GM23338 (cell line): ENCODE measurements at regions not wholly inside any gene's neighbourhood (a gene's known extent, or its start where the extent isn't known, plus 50 kb on each side); places are given as distances from the start of the nearest gene placed in this dataset.

ENCODE experiments used
- ATAC-seq: fragments of 200-7000 bp; cut with Tn5 transposase; 3 replicates; pipeline ENCODE4 v1.9.1; 2020
- DNase-seq: peaks from one replicate; pipeline ENCODE4 v3.0.0-alpha.2; 2015; ENCODE audit warnings: low spot score
- H2AFZ ChIP-seq: fragments of 200-600 bp; sonication (generic); 2 replicates; pipeline ENCODE4 v1.8.0; 2016; ENCODE audit warnings: antibody characterized with exemption, mild to moderate bottlenecking, moderate library complexity
- H3F3A ChIP-seq: fragments of 200-600 bp; sonication (generic); replicated peaks from 2 replicates; pipeline ENCODE4 v1.8.0; 2017; ENCODE audit warnings: antibody characterized with exemption, mixed run types, low read depth
- H3K27ac ChIP-seq: fragments of 200-600 bp; sonication (generic); 2 replicates; pipeline ENCODE4 v1.6.1; 2016; ENCODE audit warnings: low read depth
- H3K27me3 ChIP-seq: fragments of 200-600 bp; sonication (generic); 2 replicates; pipeline ENCODE4 v1.8.0; 2016; ENCODE audit warnings: mild to moderate bottlenecking, mixed run types, moderate library complexity; ENCODE audit not compliant: insufficient read depth
- H3K36me3 ChIP-seq: fragments of 200-600 bp; sonication (generic); 2 replicates; pipeline ENCODE4 v1.8.0; 2016; ENCODE audit warnings: mild to moderate bottlenecking; ENCODE audit not compliant: insufficient read depth
- H3K4me1 ChIP-seq: fragments of 200-600 bp; sonication (generic); 2 replicates; pipeline ENCODE4 v1.8.0; 2016; ENCODE audit warnings: mild to moderate bottlenecking, moderate library complexity; ENCODE audit not compliant: insufficient read depth
- H3K4me2 ChIP-seq: fragments of 200-600 bp; sonication (generic); 2 replicates; pipeline ENCODE4 v1.7.1; 2017; ENCODE audit warnings: mixed run types
- H3K4me3 ChIP-seq: fragments of 200-600 bp; sonication (generic); 2 replicates; pipeline ENCODE4 v1.6.1; 2016; ENCODE audit warnings: mixed run types
- H3K79me2 ChIP-seq: fragments of 200-600 bp; sonication (generic); replicated peaks from 2 replicates; pipeline ENCODE4 v1.8.0; 2017; ENCODE audit warnings: mild to moderate bottlenecking; ENCODE audit not compliant: insufficient read depth
- H3K9me2 ChIP-seq: fragments of 200-600 bp; sonication (generic); 2 replicates; pipeline ENCODE4 v1.8.0; 2017; ENCODE audit not compliant: insufficient read depth
- H4K20me1 ChIP-seq: fragments of 200-600 bp; sonication (generic); replicated peaks from 2 replicates; pipeline ENCODE4 v1.8.0; 2017; ENCODE audit warnings: mild to moderate bottlenecking; ENCODE audit not compliant: insufficient read depth
- H3K27ac Mint-ChIP-seq: 2 replicates; pipeline ENCODE4 v1.8.0; 2020; ENCODE audit warnings: inconsistent platforms, mild to moderate bottlenecking, moderate library complexity, mixed read lengths
- H3K27me3 Mint-ChIP-seq: 3 replicates; pipeline ENCODE4 v1.8.0; 2022; ENCODE audit warnings: low read depth, mild to moderate bottlenecking, moderate library complexity, mixed read lengths, inconsistent platforms; ENCODE audit not compliant: insufficient read depth, poor library complexity
- H3K36me3 Mint-ChIP-seq: 3 replicates; pipeline ENCODE4 v1.8.0; 2021; ENCODE audit warnings: low read depth, mild to moderate bottlenecking, inconsistent platforms, moderate library complexity, mixed read lengths
- H3K4me1 Mint-ChIP-seq: 3 replicates; pipeline ENCODE4 v1.8.0; 2020; ENCODE audit warnings: mild to moderate bottlenecking, inconsistent platforms, mixed read lengths
- H3K4me3 Mint-ChIP-seq: 3 replicates; pipeline ENCODE4 v1.8.0; 2021; ENCODE audit warnings: moderate library complexity, mild to moderate bottlenecking, inconsistent platforms, mixed read lengths
- H3K9me3 Mint-ChIP-seq: 3 replicates; pipeline ENCODE4 v1.8.0; 2020; ENCODE audit warnings: moderate library complexity, mild to moderate bottlenecking, inconsistent platforms, mixed read lengths
- CREB1 ChIP-seq: fragments of 250-450 bp; sonication (Bioruptor Pico); IDR thresholded peaks from 2 replicates; pipeline ENCODE4 v1.5.0; 2020; ENCODE audit warnings: low read depth, mild to moderate bottlenecking, moderate library complexity
- CTCF ChIP-seq, 2 experiments: fragments of 200-600 bp in 1 of 2; sonication (generic) in 1 of 2; conservative IDR thresholded peaks; 2 replicates each; pipeline versions ENCODE4 v1.5.1 to v1.6.1; 2016 to 2017; ENCODE audit warnings: antibody characterized with exemption in 2 of 2, low read depth in 2 of 2, mild to moderate bottlenecking in 2 of 2, moderate library complexity in 1 of 2
- EZH2 ChIP-seq: fragments of 200-600 bp; sonication (generic); IDR thresholded peaks from one replicate; pipeline ENCODE4 v1.8.0; 2017; ENCODE audit warnings: antibody characterized with exemption, mild to moderate bottlenecking, low read depth; ENCODE audit not compliant: unreplicated experiment
- EZH2phosphoT487 ChIP-seq: fragments of 200-600 bp; sonication (generic); IDR thresholded peaks from one replicate; pipeline ENCODE4 v1.8.1; 2018; ENCODE audit warnings: antibody characterized with exemption; ENCODE audit not compliant: unreplicated experiment
- JUNB ChIP-seq: IDR thresholded peaks from one replicate; pipeline ENCODE4 v1.6.1; 2016; ENCODE audit warnings: antibody characterized with exemption; ENCODE audit not compliant: unreplicated experiment
- POLR2AphosphoS5 ChIP-seq: IDR thresholded peaks from 2 replicates; pipeline ENCODE4 v1.6.1; 2016; ENCODE audit warnings: antibody characterized with exemption, low read depth
- ZNF114 ChIP-seq: fragments of 250-450 bp; sonication (Bioruptor Pico); IDR thresholded peaks from 2 replicates; pipeline ENCODE4 v1.5.0; 2020; ENCODE audit warnings: mild to moderate bottlenecking, moderate library complexity
- ZNF331 ChIP-seq: fragments of 250-450 bp; sonication (Bioruptor Pico); IDR thresholded peaks from 2 replicates; pipeline ENCODE4 v1.5.0; 2020; ENCODE audit warnings: low read depth, mild to moderate bottlenecking, moderate library complexity
- TF ChIP-seq, protein P1 (sequence below): fragments of 250-450 bp; sonication (Bioruptor Pico); IDR thresholded peaks from 2 replicates; pipeline ENCODE4 v1.5.0; 2020; ENCODE audit warnings: mild to moderate bottlenecking, moderate library complexity

GRCh38 chr1:168960595-168960994 lies 145.9 kb upstream of the ATP1B1 start (continued):
- TF ChIP-seq JUNB (no peak), ZNF114 (CRISPR knock-in tag) (no peak), EZH2phosphoT487 (no peak), CREB1 (no peak)
- TF ChIP-seq, protein P1, sequence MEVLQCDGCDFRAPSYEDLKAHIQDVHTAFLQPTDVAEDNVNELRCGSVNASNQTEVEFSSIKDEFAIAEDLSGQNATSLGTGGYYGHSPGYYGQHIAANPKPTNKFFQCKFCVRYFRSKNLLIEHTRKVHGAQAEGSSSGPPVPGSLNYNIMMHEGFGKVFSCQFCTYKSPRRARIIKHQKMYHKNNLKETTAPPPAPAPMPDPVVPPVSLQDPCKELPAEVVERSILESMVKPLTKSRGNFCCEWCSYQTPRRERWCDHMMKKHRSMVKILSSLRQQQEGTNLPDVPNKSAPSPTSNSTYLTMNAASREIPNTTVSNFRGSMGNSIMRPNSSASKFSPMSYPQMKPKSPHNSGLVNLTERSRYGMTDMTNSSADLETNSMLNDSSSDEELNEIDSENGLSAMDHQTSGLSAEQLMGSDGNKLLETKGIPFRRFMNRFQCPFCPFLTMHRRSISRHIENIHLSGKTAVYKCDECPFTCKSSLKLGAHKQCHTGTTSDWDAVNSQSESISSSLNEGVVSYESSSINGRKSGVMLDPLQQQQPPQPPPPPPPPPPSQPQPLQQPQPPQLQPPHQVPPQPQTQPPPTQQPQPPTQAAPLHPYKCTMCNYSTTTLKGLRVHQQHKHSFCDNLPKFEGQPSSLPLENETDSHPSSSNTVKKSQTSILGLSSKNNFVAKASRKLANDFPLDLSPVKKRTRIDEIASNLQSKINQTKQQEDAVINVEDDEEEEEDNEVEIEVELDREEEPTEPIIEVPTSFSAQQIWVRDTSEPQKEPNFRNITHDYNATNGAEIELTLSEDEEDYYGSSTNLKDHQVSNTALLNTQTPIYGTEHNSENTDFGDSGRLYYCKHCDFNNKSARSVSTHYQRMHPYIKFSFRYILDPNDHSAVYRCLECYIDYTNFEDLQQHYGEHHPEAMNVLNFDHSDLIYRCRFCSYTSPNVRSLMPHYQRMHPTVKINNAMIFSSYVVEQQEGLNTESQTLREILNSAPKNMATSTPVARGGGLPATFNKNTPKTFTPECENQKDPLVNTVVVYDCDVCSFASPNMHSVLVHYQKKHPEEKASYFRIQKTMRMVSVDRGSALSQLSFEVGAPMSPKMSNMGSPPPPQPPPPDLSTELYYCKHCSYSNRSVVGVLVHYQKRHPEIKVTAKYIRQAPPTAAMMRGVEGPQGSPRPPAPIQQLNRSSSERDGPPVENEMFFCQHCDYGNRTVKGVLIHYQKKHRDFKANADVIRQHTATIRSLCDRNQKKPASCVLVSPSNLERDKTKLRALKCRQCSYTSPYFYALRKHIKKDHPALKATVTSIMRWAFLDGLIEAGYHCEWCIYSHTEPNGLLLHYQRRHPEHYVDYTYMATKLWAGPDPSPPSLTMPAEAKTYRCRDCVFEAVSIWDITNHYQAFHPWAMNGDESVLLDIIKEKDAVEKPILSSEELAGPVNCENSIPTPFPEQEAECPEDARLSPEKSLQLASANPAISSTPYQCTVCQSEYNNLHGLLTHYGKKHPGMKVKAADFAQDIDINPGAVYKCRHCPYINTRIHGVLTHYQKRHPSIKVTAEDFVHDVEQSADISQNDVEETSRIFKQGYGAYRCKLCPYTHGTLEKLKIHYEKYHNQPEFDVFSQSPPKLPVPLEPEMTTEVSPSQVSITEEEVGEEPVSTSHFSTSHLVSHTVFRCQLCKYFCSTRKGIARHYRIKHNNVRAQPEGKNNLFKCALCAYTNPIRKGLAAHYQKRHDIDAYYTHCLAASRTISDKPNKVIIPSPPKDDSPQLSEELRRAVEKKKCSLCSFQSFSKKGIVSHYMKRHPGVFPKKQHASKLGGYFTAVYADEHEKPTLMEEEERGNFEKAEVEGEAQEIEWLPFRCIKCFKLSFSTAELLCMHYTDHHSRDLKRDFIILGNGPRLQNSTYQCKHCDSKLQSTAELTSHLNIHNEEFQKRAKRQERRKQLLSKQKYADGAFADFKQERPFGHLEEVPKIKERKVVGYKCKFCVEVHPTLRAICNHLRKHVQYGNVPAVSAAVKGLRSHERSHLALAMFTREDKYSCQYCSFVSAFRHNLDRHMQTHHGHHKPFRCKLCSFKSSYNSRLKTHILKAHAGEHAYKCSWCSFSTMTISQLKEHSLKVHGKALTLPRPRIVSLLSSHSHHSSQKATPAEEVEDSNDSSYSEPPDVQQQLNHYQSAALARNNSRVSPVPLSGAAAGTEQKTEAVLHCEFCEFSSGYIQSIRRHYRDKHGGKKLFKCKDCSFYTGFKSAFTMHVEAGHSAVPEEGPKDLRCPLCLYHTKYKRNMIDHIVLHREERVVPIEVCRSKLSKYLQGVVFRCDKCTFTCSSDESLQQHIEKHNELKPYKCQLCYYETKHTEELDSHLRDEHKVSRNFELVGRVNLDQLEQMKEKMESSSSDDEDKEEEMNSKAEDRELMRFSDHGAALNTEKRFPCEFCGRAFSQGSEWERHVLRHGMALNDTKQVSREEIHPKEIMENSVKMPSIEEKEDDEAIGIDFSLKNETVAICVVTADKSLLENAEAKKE (CRISPR knock-in tag) = no peak

DNA sequence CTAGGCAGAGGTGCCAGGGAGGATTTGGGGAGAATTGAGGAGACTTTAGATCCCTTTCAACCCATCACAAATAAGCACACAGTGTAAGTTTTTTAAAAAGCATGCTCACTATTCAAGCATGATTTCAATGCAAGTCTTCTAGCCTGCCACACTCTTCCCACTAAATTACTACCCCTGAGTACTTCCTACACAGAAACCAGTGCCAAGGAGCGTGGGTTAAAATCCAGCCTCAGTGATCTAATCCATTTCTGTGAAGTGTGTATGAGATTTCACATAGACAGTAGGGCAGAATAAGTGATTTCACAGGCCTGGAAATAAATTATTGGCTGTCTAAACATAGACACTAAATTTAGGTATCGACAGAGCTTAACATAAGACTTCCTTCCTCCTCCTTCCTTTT lies 142.9 kb upstream of the ATP1B1 start:
- no peak overlapping the region for H3K4me3 Mint-ChIP-seq
- TF ChIP-seq, protein P1 (CRISPR knock-in tag) = no peak
- TF ChIP-seq EZH2 = no peak
- TF ChIP-seq POLR2AphosphoS5 = no peak
- no peak for TF ChIP-seq CTCF (conservative IDR thresholded peaks at IDR 0.05; ENCODE audit: low read depth in 2 of 2)
- TF ChIP-seq ZNF114 (CRISPR knock-in tag) = no peak
- no peak for TF ChIP-seq ZNF331 (CRISPR knock-in tag)

More for the DNA sequence above, 142.9 kb upstream of the ATP1B1 start:
- Histone ChIP-seq H3K27ac (no peak overlapping the region), H3K27me3 (no peaks in the 10 kb centered on the region), H3K9me2 (peaks cover 9% of the 10 kb centered on the region), H3K36me3 (no peaks in the 10 kb centered on the region), H3K79me2 (no peaks in the 10 kb centered on the region), H4K20me1 (no peaks in the 10 kb centered on the region), H3F3A (no peaks in the 10 kb centered on the region), H3K4me2 (no peak overlapping the region), H3K4me1 (no peaks in the 10 kb centered on the region), H3K4me3 (no peak overlapping the region), H2AFZ (no peak overlapping the region)
- H3K27ac Mint-ChIP-seq = no peak overlapping the region
- H3K9me3 Mint-ChIP-seq = no peaks in the 10 kb centered on the region; the same call in 2 of the 3 replicates
- ATAC-seq (no peak), DNase-seq (no peak)
- peaks cover 3% of the 10 kb centered on the region; the same call in 2 of the 3 replicates for H3K4me1 Mint-ChIP-seq
- H3K27me3 Mint-ChIP-seq = no peaks in the 10 kb centered on the region
- no peaks in the 10 kb centered on the region for H3K36me3 Mint-ChIP-seq
